Stimulated activated effector memory CD8-positive, alpha-beta T cell treated with anti-CD3 and anti-CD28 coated beads, Interleukin-12 subunit alpha, Interleukin-12 subunit beta, amount 100 ng/mL, for 72 hours (primary cell): ENCODE measurements at regions not wholly inside any gene's neighbourhood (a gene's known extent, or its start where the extent isn't known, plus 50 kb on each side); places are given as distances from the start of the nearest gene placed in this dataset.

Source experiments
- ATAC-seq: fragments of 150-1000 bp; cut with Tn5 transposase; 2 replicates; pipeline ENCODE4 v1.10.0; 2021
- DNase-seq, 2 donors: peaks; one replicate each; pipeline ENCODE4 v3.0.0; 2021 to 2022; ENCODE audit warnings: low spot score in 2 of 2
- H3K27ac Mint-ChIP-seq: one replicate; pipeline ENCODE4 v1.8.0; 2022; ENCODE audit warnings: mild to moderate bottlenecking, mixed read lengths
- H3K36me3 Mint-ChIP-seq: one replicate; pipeline ENCODE4 v1.8.0; 2022; ENCODE audit warnings: mild to moderate bottlenecking, mixed read lengths
- H3K4me1 Mint-ChIP-seq: one replicate; pipeline ENCODE4 v1.8.0; 2022; ENCODE audit warnings: mixed read lengths
- H3K4me3 Mint-ChIP-seq: one replicate; pipeline ENCODE4 v1.8.0; 2022; ENCODE audit warnings: mild to moderate bottlenecking, mixed read lengths
- H3K9me3 Mint-ChIP-seq: one replicate; pipeline ENCODE4 v1.8.0; 2022; ENCODE audit warnings: mixed read lengths

DNA sequence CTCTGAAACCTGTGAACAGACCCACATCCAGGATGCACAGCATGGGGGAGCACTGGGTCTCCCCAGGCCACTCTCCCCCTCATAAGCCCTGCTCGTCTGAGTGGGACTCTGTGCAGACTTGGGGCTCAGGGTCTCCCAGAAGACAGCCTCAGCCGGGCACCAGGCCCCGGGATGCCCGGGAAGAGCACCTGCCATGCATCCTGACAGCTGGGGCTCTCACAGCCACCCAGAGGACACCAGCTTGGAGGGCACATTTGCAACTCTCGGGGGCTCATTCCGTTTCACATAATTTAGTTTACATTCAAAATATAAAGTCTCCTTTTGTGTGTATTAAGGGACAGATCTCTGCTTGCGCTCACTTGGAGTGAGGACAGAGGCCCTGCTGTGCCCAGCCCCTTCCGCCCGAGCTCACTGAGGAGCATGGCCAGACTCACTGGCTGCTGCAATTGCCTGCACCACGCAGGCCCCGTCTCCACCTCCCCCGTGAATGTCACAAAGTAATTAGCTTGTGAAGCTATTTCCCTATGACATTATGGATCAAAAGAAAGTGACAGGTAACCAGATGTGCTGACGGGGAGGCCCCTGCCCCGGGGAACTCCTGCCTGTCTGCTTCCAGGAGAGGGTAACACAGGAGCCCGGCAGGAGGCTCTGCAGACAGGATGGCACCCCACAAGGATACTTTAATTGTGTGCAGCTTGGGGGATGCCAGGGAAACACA lies 275.6 kb downstream of the BRD1 start:
- no peak for DNase-seq
- Mint-ChIP-seq H3K36me3 (peaks cover 12% of the 10 kb centered on the region), H3K27ac (no peak overlapping the region), H3K4me3 (no peak overlapping the region), H3K9me3 (peaks cover 3% of the 10 kb centered on the region), H3K4me1 (peaks cover 5% of the 10 kb centered on the region)
- ATAC-seq: no peak

DNA sequence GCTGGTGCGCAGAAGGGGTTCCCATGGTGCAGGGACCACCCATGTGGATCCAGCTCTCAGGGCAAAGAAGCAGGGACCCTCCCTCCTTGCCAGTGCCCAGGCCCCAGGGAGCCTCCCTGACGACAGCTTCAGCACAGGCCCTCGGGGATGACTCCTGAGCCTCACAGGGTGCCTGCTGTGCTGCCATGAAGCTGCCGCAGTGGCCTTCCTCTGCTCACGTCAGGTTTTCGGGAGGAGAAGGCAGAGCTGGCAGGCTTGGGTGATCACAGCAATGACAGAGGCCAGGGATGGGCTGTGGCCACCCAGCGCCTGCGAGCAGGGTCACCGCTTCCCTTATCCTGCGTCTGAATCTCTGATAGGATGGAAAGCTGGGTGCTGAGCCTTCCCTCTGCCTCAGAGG lies 276.2 kb downstream of the BRD1 start:
- ATAC-seq: no peak
- H3K4me3 Mint-ChIP-seq: no peak overlapping the region
- H3K36me3 Mint-ChIP-seq: peaks cover 12% of the 10 kb centered on the region
- DNase-seq: no peak
- H3K9me3 Mint-ChIP-seq: peaks cover 3% of the 10 kb centered on the region
- H3K4me1 Mint-ChIP-seq: peaks cover 5% of the 10 kb centered on the region
- H3K27ac Mint-ChIP-seq: no peak overlapping the region

DNA sequence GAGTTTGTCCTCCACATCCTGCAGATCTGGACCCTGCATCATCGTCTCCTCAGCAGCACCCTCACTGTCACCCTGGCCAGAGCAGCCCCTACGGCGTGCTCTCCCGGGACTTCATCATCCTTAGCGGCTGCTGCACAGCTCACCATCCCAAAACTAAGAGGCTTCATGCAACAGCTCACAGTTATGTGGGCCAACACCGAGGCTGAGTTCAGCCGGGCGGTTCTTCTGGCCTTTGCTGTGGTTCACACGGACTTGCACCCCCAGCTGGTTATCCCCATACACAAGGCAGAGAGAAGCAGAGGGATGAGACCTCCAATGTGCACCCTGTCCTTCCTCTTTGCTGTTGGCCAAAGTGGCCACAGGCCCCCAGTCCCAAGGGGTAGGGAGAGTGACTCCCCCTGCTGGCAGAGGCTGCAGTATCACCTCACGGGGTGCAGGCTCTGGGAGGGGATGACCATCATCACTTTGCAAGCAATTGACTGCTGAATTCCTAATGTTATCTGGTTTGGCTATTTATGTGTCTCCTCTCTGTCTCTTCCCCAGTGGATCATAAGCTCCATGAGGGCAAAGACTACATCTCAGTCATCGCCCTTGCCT lies 276.8 kb downstream of the BRD1 start:
- peaks cover 9% of the 10 kb centered on the region for H3K36me3 Mint-ChIP-seq
- H3K4me1 Mint-ChIP-seq: peaks cover 5% of the 10 kb centered on the region
- no peak for DNase-seq
- no peak for ATAC-seq
- H3K4me3 Mint-ChIP-seq: no peak overlapping the region
- H3K9me3 Mint-ChIP-seq: peaks cover 3% of the 10 kb centered on the region
- H3K27ac Mint-ChIP-seq: no peak overlapping the region

- DNase-seq (no peak), ATAC-seq (no peak)
- peaks cover 6% of the 10 kb centered on the region for H3K36me3 Mint-ChIP-seq
- H3K27ac Mint-ChIP-seq: no peak overlapping the region
- H3K4me1 Mint-ChIP-seq: peaks cover 5% of the 10 kb centered on the region
- H3K9me3 Mint-ChIP-seq: peaks cover 3% of the 10 kb centered on the region
- no peak overlapping the region for H3K4me3 Mint-ChIP-seq
These were observed 277.6 kb downstream of the BRD1 start for GRCh38 chr22:49550141-49550430.

- Mint-ChIP-seq H3K36me3 (peaks cover 6% of the 10 kb centered on the region), H3K4me3 (no peak overlapping the region), H3K27ac (no peak overlapping the region), H3K4me1 (peaks cover 5% of the 10 kb centered on the region), H3K9me3 (peaks cover 3% of the 10 kb centered on the region)
- ATAC-seq: no peak
- no peak for DNase-seq
These were observed 278.2 kb downstream of the BRD1 start for GRCh38 chr22:49549256-49550140.

DNA sequence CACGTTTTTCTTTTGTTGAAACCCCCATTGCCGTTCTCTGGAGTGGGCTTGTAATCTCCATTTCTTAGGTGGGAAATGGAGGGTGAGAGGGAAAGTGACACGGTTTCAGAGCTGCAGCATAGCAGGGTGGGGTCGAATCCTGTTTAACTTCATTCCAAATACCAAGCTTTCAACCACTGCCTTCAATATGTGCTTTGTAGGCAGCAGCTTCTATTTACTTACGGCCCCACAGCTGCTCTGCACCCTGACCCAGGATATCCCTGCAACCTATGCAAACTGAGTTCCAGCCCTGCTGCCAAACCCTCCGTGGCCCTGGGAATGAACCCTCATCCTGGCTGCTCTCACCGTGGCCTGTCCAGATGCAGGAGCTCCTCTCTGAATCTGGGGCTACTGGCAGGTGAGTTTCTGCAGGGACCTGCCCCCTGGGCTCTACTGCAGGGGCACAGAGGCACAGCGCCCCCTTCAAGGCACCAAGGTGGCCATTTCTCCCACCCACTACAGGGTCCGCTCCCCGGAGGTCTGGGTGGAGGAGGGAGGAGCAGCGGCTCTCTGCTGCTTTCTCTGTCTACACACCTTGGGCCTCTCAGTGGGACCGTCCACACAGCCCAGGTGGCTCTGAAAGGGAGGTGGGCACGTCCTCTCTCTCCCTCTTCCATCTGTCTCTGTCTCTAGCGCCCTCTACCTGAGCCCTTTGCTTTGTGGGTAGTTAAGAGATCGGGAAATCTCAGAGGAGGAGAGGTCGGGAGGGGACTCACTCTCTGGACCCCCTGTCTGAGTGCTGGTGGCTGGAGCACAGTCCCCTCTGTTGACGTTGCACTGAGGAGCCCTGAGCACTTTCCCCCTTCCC lies 279.1 kb downstream of the BRD1 start:
- H3K4me1 Mint-ChIP-seq: peaks cover 5% of the 10 kb centered on the region
- ATAC-seq: no peak

DNA sequence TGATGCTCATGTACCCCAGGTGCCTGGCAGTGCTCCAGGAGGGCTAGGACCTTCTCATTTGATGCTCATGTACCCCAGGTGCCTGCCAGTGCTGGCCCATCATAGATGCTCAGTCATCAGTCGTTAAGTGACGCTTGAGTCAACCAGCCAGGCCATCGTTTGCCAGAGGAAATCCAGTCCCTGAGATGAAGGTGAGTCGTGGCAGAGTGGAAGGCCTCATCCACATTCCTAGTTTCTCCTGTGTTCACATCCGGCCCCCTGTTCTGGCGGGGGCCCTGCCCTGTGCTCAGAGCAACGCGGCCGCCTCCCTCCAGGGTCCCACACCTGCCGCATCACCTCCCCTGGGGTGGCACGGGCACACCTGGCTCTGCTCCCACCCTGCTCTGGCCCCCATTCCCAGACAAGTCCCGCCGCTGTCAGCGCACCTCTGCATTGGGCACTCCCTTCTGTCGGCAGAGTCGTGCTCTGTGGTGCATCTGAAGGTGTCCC lies 279.9 kb downstream of the BRD1 start:
- peaks cover 5% of the 10 kb centered on the region for H3K4me1 Mint-ChIP-seq
- no peak overlapping the region for H3K27ac Mint-ChIP-seq
- peaks cover 8% of the 10 kb centered on the region for H3K36me3 Mint-ChIP-seq
- no peak for ATAC-seq
- no peak overlapping the region for H3K4me3 Mint-ChIP-seq
- peaks cover 3% of the 10 kb centered on the region for H3K9me3 Mint-ChIP-seq
- DNase-seq: no peak

More for the DNA sequence above, 279.1 kb downstream of the BRD1 start:
- H3K27ac Mint-ChIP-seq: no peak overlapping the region
- DNase-seq: no peak
- peaks cover 3% of the 10 kb centered on the region for H3K9me3 Mint-ChIP-seq
- H3K4me3 Mint-ChIP-seq: no peak overlapping the region
- H3K36me3 Mint-ChIP-seq: peaks cover 6% of the 10 kb centered on the region

DNA sequence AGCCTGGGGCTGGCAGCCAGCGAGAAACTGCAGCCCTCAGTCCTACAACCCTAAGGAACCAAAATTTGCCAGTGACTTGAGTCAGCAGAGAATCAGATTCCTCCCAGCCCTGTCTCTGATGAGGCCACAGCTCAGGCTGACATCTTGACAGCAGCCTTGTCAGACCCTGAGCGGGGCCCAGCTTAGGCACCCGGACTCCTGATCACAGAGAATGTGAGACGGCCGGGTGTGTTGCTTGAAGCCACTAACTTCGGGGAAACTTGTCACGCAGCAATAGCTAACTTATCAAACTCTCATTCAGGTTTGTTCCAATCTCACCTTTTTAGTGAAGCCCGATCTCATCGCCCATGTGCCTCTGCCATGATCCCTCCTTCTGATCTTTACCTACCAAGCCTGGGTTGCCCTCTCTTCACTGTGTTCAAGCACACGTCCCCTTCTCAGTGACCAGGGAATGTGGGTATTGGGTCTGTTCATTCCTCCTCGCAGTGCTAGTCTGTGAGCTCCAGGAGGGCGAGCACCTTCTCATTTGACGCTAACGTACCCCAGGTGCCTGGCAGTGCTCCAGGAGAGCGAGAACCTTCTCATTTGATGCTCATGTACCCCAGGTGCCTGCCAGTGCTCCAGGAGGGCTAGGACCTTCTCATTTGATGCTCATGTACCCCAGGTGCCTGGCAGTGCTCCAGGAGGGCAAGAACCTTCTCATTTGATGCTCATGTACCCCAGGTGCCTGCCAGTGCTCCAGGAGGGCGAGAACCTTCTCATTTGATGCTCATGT lies 280.7 kb downstream of the BRD1 start:
- Mint-ChIP-seq H3K4me1 (peaks cover 5% of the 10 kb centered on the region), H3K4me3 (no peak overlapping the region), H3K27ac (no peak overlapping the region), H3K36me3 (peaks cover 8% of the 10 kb centered on the region), H3K9me3 (peaks cover 3% of the 10 kb centered on the region)
- ATAC-seq (no peak), DNase-seq (no peak)

DNA sequence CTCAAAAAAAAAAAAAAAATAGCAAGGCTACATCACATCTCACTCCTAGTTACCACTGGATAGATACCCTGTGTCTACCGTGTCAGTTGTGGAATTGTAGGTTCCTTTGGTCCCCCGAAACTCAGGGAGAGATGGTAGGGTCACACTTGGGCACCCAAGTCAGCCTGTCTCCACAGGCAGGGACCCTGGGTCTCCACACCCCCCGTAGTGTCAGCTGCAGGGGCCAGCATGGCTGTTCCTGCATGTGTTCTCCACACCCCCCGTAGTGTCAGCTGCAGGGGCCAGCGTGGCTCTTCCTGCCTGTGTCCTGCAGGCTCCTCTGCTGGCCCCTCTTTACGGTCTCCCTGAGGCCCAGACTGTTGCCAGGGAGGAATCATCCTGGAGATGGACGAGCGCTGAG lies 282.1 kb downstream of the BRD1 start:
- Mint-ChIP-seq H3K27ac (no peak overlapping the region), H3K4me3 (no peak overlapping the region), H3K36me3 (peaks cover 5% of the 10 kb centered on the region), H3K9me3 (peaks cover 1% of the 10 kb centered on the region), H3K4me1 (peaks cover 2% of the 10 kb centered on the region)
- no peak for DNase-seq
- ATAC-seq: no peak

DNA sequence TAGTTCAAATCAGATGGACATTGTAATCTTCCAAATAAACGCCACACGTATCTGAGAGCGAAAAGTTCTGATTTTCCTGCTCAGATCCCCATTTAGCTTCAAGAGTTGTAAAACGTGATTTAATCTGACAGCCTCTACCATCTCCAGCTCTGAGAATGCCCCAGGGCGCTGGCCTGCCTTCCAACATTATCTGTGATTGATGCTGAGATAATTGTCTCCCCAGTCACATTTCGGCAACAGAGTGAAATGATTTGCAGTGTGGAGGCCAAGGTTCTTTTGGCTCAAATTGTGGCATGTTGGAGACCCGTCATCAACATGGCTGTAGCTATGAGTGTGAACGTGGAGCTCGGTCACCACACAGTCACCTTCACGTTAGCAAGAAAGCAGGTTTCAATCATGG lies 283.4 kb downstream of the BRD1 start:
- no peak for DNase-seq
- H3K36me3 Mint-ChIP-seq: peaks cover 5% of the 10 kb centered on the region
- H3K27ac Mint-ChIP-seq: no peak overlapping the region
- ATAC-seq: no peak
- no peaks in the 10 kb centered on the region for H3K9me3 Mint-ChIP-seq
- no peaks in the 10 kb centered on the region for H3K4me1 Mint-ChIP-seq
- H3K4me3 Mint-ChIP-seq: no peak overlapping the region

GRCh38 chr22:49543876-49544275 lies 283.8 kb downstream of the BRD1 start:
- Mint-ChIP-seq H3K36me3 (peaks cover 5% of the 10 kb centered on the region), H3K27ac (no peak overlapping the region), H3K4me1 (no peaks in the 10 kb centered on the region), H3K4me3 (no peak overlapping the region), H3K9me3 (no peaks in the 10 kb centered on the region)
- no peak for DNase-seq
- ATAC-seq: no peak

- Mint-ChIP-seq H3K27ac (no peak overlapping the region), H3K36me3 (peaks cover 5% of the 10 kb centered on the region), H3K9me3 (no peaks in the 10 kb centered on the region), H3K4me3 (no peak overlapping the region), H3K4me1 (no peaks in the 10 kb centered on the region)
- DNase-seq: no peak
- no peak for ATAC-seq
These were observed 285.9 kb downstream of the BRD1 start for GRCh38 chr22:49541693-49542230.

DNA sequence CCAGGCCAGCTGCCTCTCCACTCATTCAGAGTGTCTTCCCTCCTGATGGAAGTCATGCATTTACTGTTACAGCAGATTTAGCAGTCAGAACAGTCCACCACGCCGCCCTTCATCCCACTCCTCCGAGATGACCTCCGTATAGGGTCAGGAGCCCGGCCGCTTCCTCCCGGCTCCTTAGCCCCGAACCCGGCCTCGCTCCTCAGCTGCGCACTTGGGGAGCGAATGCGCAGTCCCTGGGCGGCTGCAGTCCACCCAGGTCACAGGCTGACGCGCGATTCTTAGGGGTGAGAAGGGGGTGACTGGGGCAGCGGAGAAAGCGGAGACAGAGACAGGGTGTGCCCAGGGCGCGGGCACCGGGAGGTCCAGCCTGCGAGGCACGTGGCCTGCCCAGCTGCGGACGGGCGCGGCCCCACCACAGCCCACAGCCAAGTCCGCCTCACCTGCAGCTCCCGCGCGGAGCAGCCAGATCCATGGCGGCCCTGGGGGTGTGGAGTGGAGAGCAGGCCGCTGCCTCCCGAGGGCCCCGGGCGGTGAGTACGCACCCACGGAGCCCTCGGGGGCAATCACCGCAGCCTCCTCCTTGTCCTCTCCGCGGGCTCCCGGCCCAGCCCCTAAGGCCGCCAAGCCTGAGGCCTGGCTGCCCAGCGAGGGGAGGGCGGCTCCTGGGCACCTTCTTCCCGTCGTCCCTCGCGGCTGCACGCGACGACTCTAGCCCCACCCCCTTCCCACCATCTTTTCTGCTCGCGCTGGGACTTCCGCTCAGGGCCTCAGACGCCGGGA lies 286.6 kb downstream of the BRD1 start:
- ATAC-seq: no peak
- DNase-seq: no peak
- Mint-ChIP-seq H3K36me3 (peaks cover 5% of the 10 kb centered on the region), H3K4me3 (no peak overlapping the region), H3K9me3 (no peaks in the 10 kb centered on the region), H3K27ac (no peak overlapping the region), H3K4me1 (no peaks in the 10 kb centered on the region)
